ENCODE measurements at regions not wholly inside any gene's neighbourhood (a gene's known extent, or its start where the extent isn't known, plus 50 kb on each side); places are given as distances from the start of the nearest gene placed in this dataset.

GRCh38 chr3:14311729-14312128 lies 90.7 kb upstream of the SLC6A6 start:
- DNase-seq (ENCODE audit: low read depth in 2 of 2) = no peak

DNA sequence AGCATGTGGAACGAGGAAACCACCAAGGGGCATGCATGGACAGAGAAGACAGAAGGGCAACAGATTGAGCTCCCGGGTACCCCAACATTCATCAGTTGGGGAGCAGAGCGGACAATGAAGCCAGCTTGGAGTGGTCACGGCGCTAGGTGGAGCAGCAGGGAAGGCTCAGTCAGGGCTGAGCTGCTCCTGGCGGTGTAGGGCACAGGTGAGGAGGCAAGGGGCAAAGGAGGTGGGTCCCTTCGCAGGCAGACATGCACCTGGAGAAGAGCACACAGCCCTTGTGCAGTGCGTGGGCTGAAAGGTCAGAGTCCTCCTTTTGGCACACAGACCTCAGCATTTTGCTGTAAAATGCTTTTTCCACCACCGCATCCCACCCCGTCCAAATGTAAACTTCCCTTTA lies 90.0 kb upstream of the SLC6A6 start:
- DNase-seq (ENCODE audit: low read depth in 2 of 2) = no peak

DNA sequence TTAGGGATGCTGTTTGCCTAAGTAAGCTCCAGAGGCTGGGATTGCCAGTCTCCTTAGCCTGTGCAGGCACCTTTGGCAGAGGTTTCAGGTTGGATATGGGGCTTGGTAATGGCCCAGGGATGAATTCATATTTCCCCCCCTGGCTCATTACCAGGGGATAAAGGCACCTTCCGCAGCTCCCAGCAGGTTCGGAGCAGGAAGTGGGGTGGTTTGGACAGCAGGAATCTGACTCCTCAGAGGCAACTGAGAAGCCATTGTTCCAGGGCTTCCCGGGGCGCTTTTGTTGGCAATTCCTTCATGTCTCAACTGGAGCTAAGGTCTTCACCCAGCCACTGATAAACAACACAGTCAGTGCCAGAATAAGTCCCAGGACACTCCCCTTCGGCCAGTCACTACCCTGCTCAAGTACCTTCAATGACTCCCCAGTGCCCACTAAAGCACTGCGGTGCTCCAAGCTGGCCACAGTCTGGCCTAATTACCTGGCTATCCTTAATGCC lies 85.3 kb upstream of the SLC6A6 start:
- DNase-seq (ENCODE audit: low read depth in 2 of 2) = no peak

DNA sequence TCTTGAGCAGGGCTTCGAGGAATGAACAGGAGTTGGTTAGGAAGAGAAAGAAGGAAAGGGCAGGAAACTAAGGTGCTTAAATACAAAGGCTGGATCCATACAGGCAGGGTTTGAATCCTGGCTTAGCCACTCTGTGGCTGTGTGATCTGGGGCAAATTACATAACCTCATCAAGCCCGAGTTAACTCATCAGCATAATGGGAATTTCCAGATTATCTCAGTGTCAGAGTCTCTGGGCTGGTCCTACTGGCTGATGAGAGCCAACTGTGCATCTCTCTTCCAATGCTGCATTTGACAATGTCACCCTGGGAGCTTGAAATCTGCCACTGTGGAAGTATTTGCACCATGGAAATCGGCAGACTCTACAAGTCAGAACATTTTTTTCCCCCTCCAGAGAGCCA lies 83.8 kb upstream of the SLC6A6 start:
- DNase-seq (ENCODE audit: low read depth in 2 of 2) = no peak

DNA sequence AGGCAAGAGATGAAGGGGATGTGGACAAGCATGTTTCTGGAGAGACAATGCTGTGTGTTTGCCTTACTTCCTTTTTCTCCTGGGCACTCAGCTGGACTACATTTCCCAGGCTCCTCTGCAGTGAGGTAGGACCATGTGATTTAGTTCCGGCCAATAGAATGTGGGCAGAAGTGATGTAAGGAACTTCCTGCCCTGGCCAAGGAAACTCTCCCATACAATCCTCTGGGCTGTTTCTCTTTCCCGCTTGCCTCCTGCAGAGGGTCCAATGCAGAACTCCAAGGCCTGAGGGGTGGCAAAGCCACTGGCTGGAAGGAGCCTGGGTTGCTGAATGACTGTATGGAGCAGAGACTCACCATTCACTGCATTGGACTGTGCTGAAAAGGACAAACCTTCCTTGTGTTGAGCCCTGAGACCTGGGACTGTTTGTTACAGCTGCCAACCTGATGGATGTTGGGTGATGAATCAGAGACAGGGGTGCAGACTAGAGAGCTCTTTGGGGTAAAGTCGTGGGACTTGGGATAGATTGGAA lies 82.7 kb upstream of the SLC6A6 start:
- peak in 1 of 2 donors; percentile 4 for DNase-seq (ENCODE audit: low read depth in 2 of 2)

- no peak for DNase-seq (ENCODE audit: low read depth in 2 of 2)
Measured at GRCh38 chr3:14320219-14320618, 82.2 kb upstream of the SLC6A6 start.

DNA sequence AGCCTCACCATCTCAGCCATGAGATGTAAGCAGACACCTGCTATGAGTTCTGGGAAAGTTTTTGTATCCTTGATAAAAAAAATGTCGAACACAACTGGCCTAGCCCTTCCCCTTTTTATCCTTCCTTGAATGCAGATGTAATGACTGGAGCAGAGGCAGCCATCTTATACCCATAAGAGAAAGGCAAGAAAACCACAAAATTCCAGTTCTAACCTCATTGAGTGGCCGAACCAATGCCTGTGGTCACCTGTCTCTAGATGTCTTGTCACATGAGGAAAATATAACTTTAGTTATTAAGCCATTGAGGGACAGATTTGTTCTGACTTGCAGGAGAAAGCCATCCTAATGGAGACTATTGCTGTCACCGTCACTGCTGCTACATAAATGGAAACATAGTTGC lies 80.4 kb upstream of the SLC6A6 start:
- DNase-seq (ENCODE audit: low read depth in 2 of 2) = no peak

GRCh38 chr3:14322667-14323295 lies 79.6 kb upstream of the SLC6A6 start:
- no peak for DNase-seq (ENCODE audit: low read depth in 2 of 2)

- no peak for DNase-seq (ENCODE audit: low read depth in 2 of 2)
Measured at GRCh38 chr3:14323401-14324223, 78.8 kb upstream of the SLC6A6 start.

GRCh38 chr3:14324224-14324944 lies 78.0 kb upstream of the SLC6A6 start:
- no peak for DNase-seq (ENCODE audit: low read depth in 2 of 2)

DNA sequence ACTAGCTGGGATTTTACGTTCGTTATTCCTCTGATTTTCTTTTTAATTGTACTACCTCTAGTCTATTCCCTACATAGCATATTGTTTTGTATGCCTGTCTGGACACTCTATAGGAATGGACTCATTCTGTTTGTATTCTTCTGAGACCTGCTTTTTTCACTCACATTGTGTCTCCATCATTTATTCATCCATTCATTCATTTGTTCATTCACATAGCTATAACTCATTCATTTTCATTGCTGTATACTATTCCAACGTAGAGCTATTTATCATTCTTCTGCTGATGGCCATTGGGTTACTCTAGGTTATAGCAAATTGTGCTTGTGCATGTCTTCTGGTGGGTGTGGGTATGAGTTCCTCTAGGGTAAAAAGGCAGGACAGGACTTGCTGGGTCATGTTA lies 74.0 kb upstream of the SLC6A6 start:
- DNase-seq (ENCODE audit: low read depth in 2 of 2) = no peak

DNA sequence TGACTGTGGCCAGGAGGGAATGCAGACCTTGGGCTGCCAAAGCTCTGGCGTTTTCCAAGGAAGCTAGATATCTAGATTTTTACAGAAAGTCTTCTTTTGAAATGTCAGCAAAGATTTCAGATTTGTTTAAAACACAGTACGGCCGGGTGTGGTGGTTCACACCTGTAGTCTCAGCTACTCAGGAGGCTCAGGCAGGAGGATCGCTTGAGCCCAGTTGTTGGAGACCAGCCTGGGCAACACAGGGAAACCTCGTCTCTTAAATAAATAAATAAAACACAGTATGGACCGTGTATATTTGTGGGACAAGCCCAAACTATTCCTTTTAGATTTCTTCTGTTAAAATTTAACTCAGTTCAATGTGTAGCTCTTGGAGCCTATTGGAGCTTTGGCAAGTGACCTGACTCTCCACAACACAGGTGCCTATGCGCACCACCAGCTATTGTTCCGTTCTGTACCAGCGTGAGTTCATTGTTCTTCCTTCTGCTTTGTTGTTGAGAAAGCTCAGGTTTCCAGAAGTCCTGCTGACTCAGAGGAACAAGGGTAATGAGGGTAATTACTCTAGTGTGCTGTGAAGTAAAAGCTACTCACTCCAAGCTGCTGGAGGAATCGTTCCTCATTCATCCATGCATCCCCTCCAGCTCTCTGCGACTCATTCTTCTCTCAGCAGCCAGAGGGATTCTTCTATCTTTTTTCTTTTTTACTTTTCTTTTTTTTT lies 73.1 kb upstream of the SLC6A6 start:
- DNase-seq (ENCODE audit: low read depth in 2 of 2) = no peak

DNA sequence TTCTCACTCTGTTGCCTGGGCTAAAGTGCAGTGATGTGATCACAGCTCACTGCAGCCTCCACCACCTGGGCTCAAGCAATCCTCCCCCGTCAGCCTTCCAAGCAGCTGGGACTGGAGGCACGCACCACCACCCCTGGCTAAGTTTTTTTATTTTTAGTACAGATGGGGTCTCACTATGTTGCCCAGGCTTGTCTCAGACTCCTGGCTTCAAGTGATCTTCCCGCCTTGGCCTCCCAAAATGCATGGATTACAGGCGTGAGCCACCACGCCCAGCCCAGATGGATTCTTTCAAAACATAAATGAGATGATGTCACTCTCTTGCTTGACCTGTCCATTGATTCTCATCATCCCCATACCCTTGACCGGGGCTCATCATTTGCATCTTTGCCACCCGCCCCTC lies 72.6 kb upstream of the SLC6A6 start:
- DNase-seq (ENCODE audit: low read depth in 2 of 2) = no peak

- no peak for DNase-seq (ENCODE audit: low read depth in 2 of 2)
Measured at GRCh38 chr3:14330508-14330907, 71.9 kb upstream of the SLC6A6 start.

- no peak for DNase-seq (ENCODE audit: low read depth in 2 of 2)
Measured at GRCh38 chr3:14331251-14331650, 71.2 kb upstream of the SLC6A6 start.

GRCh38 chr3:14332392-14332791 lies 70.0 kb upstream of the SLC6A6 start:
- no peak for DNase-seq (ENCODE audit: low read depth in 2 of 2)

DNA sequence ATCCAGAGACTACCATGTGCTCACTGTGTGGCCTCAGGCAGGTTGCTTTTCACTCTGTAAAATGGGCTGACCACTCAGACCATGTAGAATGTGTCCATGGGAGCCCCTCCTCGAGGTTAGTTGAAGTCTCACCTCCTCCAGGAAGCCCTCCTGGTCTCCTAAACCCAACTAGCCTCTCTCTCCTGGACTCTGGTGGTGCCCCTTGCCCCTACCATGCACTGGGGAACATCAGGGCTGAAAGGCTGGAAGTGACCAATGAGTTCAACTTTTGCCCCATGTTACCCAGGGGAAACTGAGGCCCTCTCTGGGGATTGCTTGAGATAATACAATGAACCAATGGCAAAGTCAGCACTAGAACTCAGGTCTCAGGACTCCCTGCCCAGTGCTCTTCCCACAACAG lies 69.2 kb upstream of the SLC6A6 start:
- no peak for DNase-seq (ENCODE audit: low read depth in 2 of 2)

DNA sequence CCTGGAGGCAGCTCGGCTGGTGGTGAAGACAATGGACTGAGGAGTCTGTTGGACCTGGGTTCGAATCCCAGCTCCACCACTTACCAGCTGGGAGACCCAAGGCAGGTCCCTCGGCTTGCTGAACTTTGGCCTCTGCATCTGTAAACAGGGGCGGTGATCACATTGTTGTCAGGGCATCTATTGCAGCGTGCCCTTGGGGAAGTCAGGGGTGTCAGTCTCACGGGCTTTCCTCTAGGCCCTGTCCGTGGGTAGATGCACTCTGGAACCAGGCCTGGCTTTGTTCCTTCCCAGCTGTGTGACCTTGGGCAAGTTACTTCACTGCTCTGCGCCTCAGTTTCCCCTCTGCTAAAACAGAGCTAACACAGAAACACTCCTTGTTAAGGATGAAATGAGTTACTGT lies 68.8 kb upstream of the SLC6A6 start:
- DNase-seq (ENCODE audit: low read depth in 2 of 2) = no peak

- no peak for DNase-seq (ENCODE audit: low read depth in 2 of 2)
Measured at GRCh38 chr3:14334136-14334535, 68.3 kb upstream of the SLC6A6 start.

DNA sequence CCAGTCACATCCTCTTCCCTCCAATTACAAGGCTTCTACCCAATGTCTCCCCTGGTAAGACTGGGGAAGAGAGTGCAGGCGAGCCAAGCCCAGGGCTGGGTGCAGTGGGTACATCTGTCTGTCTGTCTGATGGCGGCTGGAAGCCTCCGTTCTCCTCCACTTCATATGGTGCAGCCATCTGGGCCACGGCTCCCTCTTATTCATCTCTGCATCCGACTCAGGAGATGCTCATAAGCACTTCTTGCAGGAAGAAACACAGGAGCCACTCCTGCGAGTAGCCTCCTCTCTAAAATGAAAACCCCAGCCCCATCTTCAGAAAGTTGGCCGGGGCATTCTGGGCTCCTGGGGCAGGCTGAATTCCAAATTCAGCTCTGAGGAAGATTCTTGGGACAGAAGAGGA lies 67.5 kb upstream of the SLC6A6 start:
- DNase-seq (ENCODE audit: low read depth in 2 of 2) = no peak

- DNase-seq (ENCODE audit: low read depth in 2 of 2) = no peak
Measured at GRCh38 chr3:14335774-14336748, 66.3 kb upstream of the SLC6A6 start.
